Endothelial cell of umbilical vein (primary cell): ENCODE measurements at regions not wholly inside any gene's neighbourhood (a gene's known extent, or its start where the extent isn't known, plus 50 kb on each side); places are given as distances from the start of the nearest gene placed in this dataset.

Source experiments
- CTCF ChIP-seq, 2 donors: IDR thresholded peaks; 1 replicate in 1 of 2; 2 replicates in 1 of 2; pipeline ENCODE4 v1.5.1; 2011; ENCODE audit warnings: low read length in 2 of 2, mild to moderate bottlenecking in 2 of 2, moderate library complexity in 2 of 2, control low read depth in 1 of 2, inconsistent platforms in 1 of 2, low read depth in 1 of 2; ENCODE audit not compliant: insufficient read depth in 1 of 2; ENCODE audit errors: extremely low read depth in 1 of 2
- EZH2 ChIP-seq: IDR thresholded peaks from 2 replicates; pipeline ENCODE4 v1.6.1; 2012; ENCODE audit warnings: borderline replicate concordance, low read depth, mild to moderate bottlenecking, moderate library complexity, low read length, inconsistent platforms; ENCODE audit not compliant: severe bottlenecking
- FOS ChIP-seq: IDR thresholded peaks from 2 replicates; pipeline ENCODE4 v1.6.1; 2011; ENCODE audit warnings: mild to moderate bottlenecking, low read length, moderate library complexity, borderline replicate concordance; ENCODE audit not compliant: insufficient read depth
- GATA2 ChIP-seq: IDR thresholded peaks from 2 replicates; pipeline ENCODE4 v1.7.0; 2011; ENCODE audit warnings: low read depth, mild to moderate bottlenecking, moderate library complexity, mixed read lengths, low read length; ENCODE audit not compliant: insufficient read length, insufficient read depth
- MAX ChIP-seq: IDR thresholded peaks from 2 replicates; pipeline ENCODE4 v1.6.1; 2011; ENCODE audit not compliant: insufficient read depth, insufficient read length
- MYC ChIP-seq: IDR thresholded peaks from one replicate; pipeline ENCODE4 v1.6.1; 2011; ENCODE audit warnings: mild to moderate bottlenecking, low read depth, low read length
- POLR2A ChIP-seq: IDR thresholded peaks from 2 replicates; pipeline ENCODE4 v1.6.1; 2012; ENCODE audit warnings: low read depth, mild to moderate bottlenecking, control low read depth, low read length
- POLR2AphosphoS5 ChIP-seq: IDR thresholded peaks from 2 replicates; pipeline ENCODE4 v1.6.1; 2012; ENCODE audit warnings: low read depth, mild to moderate bottlenecking, control low read depth, low read length, moderate library complexity; ENCODE audit not compliant: insufficient read depth

- no peak for TF ChIP-seq CTCF (IDR thresholded peaks at IDR 0.05; ENCODE audit: extremely low read depth in 1 of 2, insufficient read depth in 1 of 2, low read depth in 1 of 2, low read length in 2 of 2)
- TF ChIP-seq MAX = no peak
- TF ChIP-seq POLR2A = no peak
- TF ChIP-seq FOS = no peak
- no peak for TF ChIP-seq MYC
- TF ChIP-seq GATA2 = no peak
- TF ChIP-seq POLR2AphosphoS5 = no peak
- TF ChIP-seq EZH2 = no peak
Measured at GRCh38 chr1:177432897-177433296, 262.1 kb downstream of the BRINP2 start.
